CD4-positive, CD25-positive, alpha-beta regulatory T cell (primary cell): ENCODE measurements at regions not wholly inside any gene's neighbourhood (a gene's known extent, or its start where the extent isn't known, plus 50 kb on each side); places are given as distances from the start of the nearest gene placed in this dataset.
A peak's percentile ranks its signal among the peaks of the same experiment; 100 is the strongest.

Experiments
- ATAC-seq, 2 donors: fragments of 150-1000 bp; cut with Tn5 transposase; one replicate each; pipeline ENCODE4 v1.10.0; 2021; ENCODE audit warnings: low read depth in 2 of 2, moderate number of reproducible peaks in 2 of 2, moderate library complexity in 1 of 2
- DNase-seq, 3 donors: peaks; one replicate each; pipeline versions ENCODE4 v3.0.0 to v3.0.0-alpha.2; 2012 to 2022; ENCODE audit warnings: mixed read lengths in 1 of 3
- H3K27ac ChIP-seq: one replicate; pipeline ENCODE4 v1.7.0; 2013; ENCODE audit warnings: mild to moderate bottlenecking, low read length; ENCODE audit not compliant: insufficient read depth, poor library complexity, severe bottlenecking
- H3K27me3 ChIP-seq: one replicate; pipeline ENCODE4 v1.7.0; 2013; ENCODE audit warnings: low read length; ENCODE audit not compliant: control insufficient read depth, insufficient read depth
- H3K36me3 ChIP-seq: one replicate; pipeline ENCODE4 v1.7.0; 2013; ENCODE audit warnings: mild to moderate bottlenecking, low read length, moderate library complexity; ENCODE audit not compliant: control insufficient read depth, insufficient read depth
- H3K4me1 ChIP-seq: 2 replicates; pipeline ENCODE4 v1.7.0; 2013; ENCODE audit warnings: mild to moderate bottlenecking, low read length; ENCODE audit not compliant: insufficient read depth, control insufficient read depth, poor library complexity, severe bottlenecking
- H3K4me3 ChIP-seq: one replicate; pipeline ENCODE4 v1.7.0; 2013; ENCODE audit warnings: low read depth, mild to moderate bottlenecking, low read length, moderate library complexity
- H3K9me3 ChIP-seq, 2 experiments: 1 replicate in 1 of 2; 2 replicates in 1 of 2; pipeline ENCODE4 v1.7.0; 2013; ENCODE audit warnings: low read length in 2 of 2, mild to moderate bottlenecking in 1 of 2, moderate library complexity in 1 of 2; ENCODE audit not compliant: control insufficient read depth in 2 of 2
- H3K27ac Mint-ChIP-seq, 3 donors: one replicate each; pipeline ENCODE4 v1.8.0; 2020 to 2022; ENCODE audit warnings: mild to moderate bottlenecking in 3 of 3, mixed read lengths in 3 of 3, moderate library complexity in 2 of 3
- H3K27me3 Mint-ChIP-seq: one replicate; pipeline ENCODE4 v1.8.0; 2022; ENCODE audit warnings: mild to moderate bottlenecking, mixed read lengths
- H3K36me3 Mint-ChIP-seq: one replicate; pipeline ENCODE4 v1.8.0; 2020; ENCODE audit warnings: mixed read lengths
- H3K4me1 Mint-ChIP-seq, 4 donors: one replicate each; pipeline ENCODE4 v1.8.0; 2020 to 2022; ENCODE audit warnings: mixed read lengths in 4 of 4, mild to moderate bottlenecking in 1 of 4
- H3K4me3 Mint-ChIP-seq, 4 donors: one replicate each; pipeline ENCODE4 v1.8.0; 2020 to 2022; ENCODE audit warnings: mild to moderate bottlenecking in 4 of 4, mixed read lengths in 4 of 4, moderate library complexity in 3 of 4
- H3K9me3 Mint-ChIP-seq, 7 donors: one replicate each; pipeline ENCODE4 v1.8.0; 2020 to 2022; ENCODE audit warnings: mixed read lengths in 7 of 7, mild to moderate bottlenecking in 3 of 7, moderate library complexity in 2 of 7

DNA sequence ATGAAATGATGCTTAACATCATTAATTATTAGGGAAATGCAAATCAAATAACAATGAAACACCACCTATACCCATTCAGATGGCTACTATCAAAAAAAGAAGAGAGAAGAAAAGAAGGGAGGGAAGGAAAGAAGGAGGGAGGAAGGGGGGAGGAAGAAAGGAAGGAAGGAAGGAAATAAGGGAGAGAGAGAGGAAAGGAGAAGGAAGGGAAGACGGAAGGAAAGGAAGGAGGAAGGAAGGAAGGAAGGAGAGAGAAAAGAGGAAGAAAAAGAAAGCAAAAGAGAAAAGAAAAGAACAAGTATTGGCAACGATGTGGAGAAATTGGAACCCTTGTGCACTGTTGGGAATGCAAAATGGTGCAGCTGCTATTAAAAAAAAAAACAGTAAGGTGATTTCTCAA lies 363.3 kb downstream of the TNS1 start:
- H3K4me1 Mint-ChIP-seq: no peaks in the 10 kb centered on the region
- DNase-seq (no peak), ATAC-seq (no peak)
- Histone ChIP-seq H3K9me3 (no peaks in the 10 kb centered on the region), H3K36me3 (no peaks in the 10 kb centered on the region), H3K4me3 (no peak overlapping the region), H3K27ac (no peak overlapping the region), H3K27me3 (no peaks in the 10 kb centered on the region), H3K4me1 (no peaks in the 10 kb centered on the region)
- H3K4me3 Mint-ChIP-seq: no peak overlapping the region
- H3K36me3 Mint-ChIP-seq: no peaks in the 10 kb centered on the region
- H3K27ac Mint-ChIP-seq: no peak overlapping the region
- no peaks in the 10 kb centered on the region for H3K27me3 Mint-ChIP-seq
- H3K9me3 Mint-ChIP-seq: no peaks in the 10 kb centered on the region

DNA sequence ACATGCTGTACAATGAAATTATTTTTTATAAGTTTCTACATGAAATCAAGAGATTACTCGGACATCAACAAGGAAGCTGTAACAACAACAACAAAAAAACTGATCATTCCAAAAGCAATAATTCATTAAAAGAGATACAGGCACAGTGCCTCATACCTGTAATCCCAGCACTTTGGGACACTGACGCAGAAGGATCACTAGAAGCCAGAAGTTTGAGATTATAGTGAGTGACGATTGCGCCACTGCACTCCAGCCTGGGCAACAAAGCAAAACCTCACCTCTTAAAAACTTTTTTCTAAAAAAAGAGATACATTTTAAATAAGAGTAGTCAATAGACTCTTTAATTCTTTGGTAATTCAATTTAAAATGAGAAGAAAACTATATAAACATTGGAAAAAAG lies 364.3 kb downstream of the TNS1 start:
- Mint-ChIP-seq H3K4me1 (no peaks in the 10 kb centered on the region), H3K27ac (no peak overlapping the region), H3K36me3 (no peaks in the 10 kb centered on the region), H3K27me3 (no peaks in the 10 kb centered on the region), H3K9me3 (peaks cover 0 to 2% (median 0%) of the 10 kb centered on the region in 7 donors), H3K4me3 (no peak overlapping the region)
- no peaks in the 10 kb centered on the region for H3K27me3 ChIP-seq
- no peaks in the 10 kb centered on the region for H3K36me3 ChIP-seq
- no peak for DNase-seq
- no peaks in the 10 kb centered on the region for H3K4me1 ChIP-seq
- no peaks in the 10 kb centered on the region for H3K9me3 ChIP-seq
- no peak overlapping the region for H3K4me3 ChIP-seq
- H3K27ac ChIP-seq: no peak overlapping the region
- ATAC-seq: no peak

DNA sequence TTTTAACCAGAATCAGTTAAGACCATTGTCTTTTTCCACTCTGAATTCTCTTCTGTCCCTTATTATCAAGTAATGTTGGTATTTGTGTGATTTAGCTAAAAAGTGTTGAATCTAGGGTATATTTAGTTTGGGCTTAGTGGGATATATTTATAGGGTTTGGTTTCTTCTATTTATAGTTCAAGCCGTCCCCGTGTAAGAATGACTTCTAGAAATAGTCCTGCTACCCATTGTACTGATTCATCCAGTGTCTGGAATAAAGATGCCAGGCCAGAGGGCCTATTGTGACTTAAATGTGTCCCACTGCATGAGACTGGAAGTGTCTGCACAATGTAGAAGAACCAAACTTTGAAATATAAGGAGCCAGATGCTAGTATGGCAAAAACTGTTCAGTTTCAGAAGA lies 364.8 kb downstream of the TNS1 start:
- Histone ChIP-seq H3K4me3 (no peak overlapping the region), H3K9me3 (no peaks in the 10 kb centered on the region), H3K4me1 (no peaks in the 10 kb centered on the region), H3K36me3 (no peaks in the 10 kb centered on the region), H3K27ac (no peak overlapping the region), H3K27me3 (no peaks in the 10 kb centered on the region)
- ATAC-seq: no peak
- no peak for DNase-seq
- peaks cover 0 to 2% (median 0%) of the 10 kb centered on the region in 7 donors for H3K9me3 Mint-ChIP-seq
- no peak overlapping the region for H3K27ac Mint-ChIP-seq
- no peaks in the 10 kb centered on the region for H3K4me1 Mint-ChIP-seq
- no peaks in the 10 kb centered on the region for H3K27me3 Mint-ChIP-seq
- no peaks in the 10 kb centered on the region for H3K36me3 Mint-ChIP-seq
- H3K4me3 Mint-ChIP-seq: no peak overlapping the region

- H3K4me1 Mint-ChIP-seq: no peaks in the 10 kb centered on the region
- DNase-seq (no peak), ATAC-seq (no peak)
- Histone ChIP-seq H3K9me3 (no peaks in the 10 kb centered on the region), H3K27ac (no peak overlapping the region), H3K27me3 (no peaks in the 10 kb centered on the region), H3K4me1 (no peaks in the 10 kb centered on the region), H3K4me3 (no peak overlapping the region), H3K36me3 (no peaks in the 10 kb centered on the region)
- H3K36me3 Mint-ChIP-seq: no peaks in the 10 kb centered on the region
- H3K4me3 Mint-ChIP-seq: no peak overlapping the region
- peaks cover 0 to 2% (median 0%) of the 10 kb centered on the region in 7 donors for H3K9me3 Mint-ChIP-seq
- no peak overlapping the region for H3K27ac Mint-ChIP-seq
- no peaks in the 10 kb centered on the region for H3K27me3 Mint-ChIP-seq
Observed at GRCh38 chr2:217636991-217637561, 365.7 kb downstream of the TNS1 start.

- H3K27me3 Mint-ChIP-seq: no peaks in the 10 kb centered on the region
- peaks cover 0 to 2% (median 0%) of the 10 kb centered on the region in 7 donors for H3K9me3 Mint-ChIP-seq
- ATAC-seq (no peak), DNase-seq (no peak)
- no peak overlapping the region for H3K4me3 ChIP-seq
- H3K36me3 ChIP-seq: no peaks in the 10 kb centered on the region
- no peaks in the 10 kb centered on the region for H3K4me1 Mint-ChIP-seq
- H3K27ac Mint-ChIP-seq: no peak overlapping the region
- no peak overlapping the region for H3K4me3 Mint-ChIP-seq
- no peaks in the 10 kb centered on the region for H3K9me3 ChIP-seq
- H3K4me1 ChIP-seq: no peaks in the 10 kb centered on the region
- no peak overlapping the region for H3K27ac ChIP-seq
- no peaks in the 10 kb centered on the region for H3K27me3 ChIP-seq
- no peaks in the 10 kb centered on the region for H3K36me3 Mint-ChIP-seq
Observed at GRCh38 chr2:217636578-217636977, 366.2 kb downstream of the TNS1 start.

DNA sequence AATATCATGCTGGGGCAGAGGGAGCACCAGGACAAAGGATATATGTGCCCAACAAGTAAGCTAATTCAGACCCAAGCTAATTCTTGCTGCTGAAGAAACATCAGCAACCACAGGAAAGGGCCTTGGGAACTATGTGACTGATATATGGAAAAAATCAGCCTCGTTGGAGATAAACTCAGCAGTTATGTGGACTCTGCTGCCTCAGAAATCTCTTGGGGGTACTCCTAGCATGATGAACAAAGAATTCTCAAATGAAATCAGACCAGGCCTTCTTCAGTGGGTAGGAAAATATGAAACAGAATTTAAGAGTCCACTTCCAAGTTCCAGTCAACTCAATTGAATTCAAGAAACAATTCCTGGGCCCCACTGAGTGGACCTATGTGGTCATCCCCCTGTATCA lies 367.9 kb downstream of the TNS1 start:
- no peak for DNase-seq
- Histone ChIP-seq H3K4me3 (no peak overlapping the region), H3K4me1 (no peaks in the 10 kb centered on the region), H3K36me3 (no peaks in the 10 kb centered on the region), H3K9me3 (no peaks in the 10 kb centered on the region), H3K27ac (no peak overlapping the region), H3K27me3 (no peaks in the 10 kb centered on the region)
- H3K9me3 Mint-ChIP-seq: peaks cover 0 to 2% (median 0%) of the 10 kb centered on the region in 7 donors
- no peak overlapping the region for H3K27ac Mint-ChIP-seq
- H3K27me3 Mint-ChIP-seq: no peaks in the 10 kb centered on the region
- no peak for ATAC-seq
- no peaks in the 10 kb centered on the region for H3K4me1 Mint-ChIP-seq
- no peak overlapping the region for H3K4me3 Mint-ChIP-seq
- H3K36me3 Mint-ChIP-seq: no peaks in the 10 kb centered on the region

DNA sequence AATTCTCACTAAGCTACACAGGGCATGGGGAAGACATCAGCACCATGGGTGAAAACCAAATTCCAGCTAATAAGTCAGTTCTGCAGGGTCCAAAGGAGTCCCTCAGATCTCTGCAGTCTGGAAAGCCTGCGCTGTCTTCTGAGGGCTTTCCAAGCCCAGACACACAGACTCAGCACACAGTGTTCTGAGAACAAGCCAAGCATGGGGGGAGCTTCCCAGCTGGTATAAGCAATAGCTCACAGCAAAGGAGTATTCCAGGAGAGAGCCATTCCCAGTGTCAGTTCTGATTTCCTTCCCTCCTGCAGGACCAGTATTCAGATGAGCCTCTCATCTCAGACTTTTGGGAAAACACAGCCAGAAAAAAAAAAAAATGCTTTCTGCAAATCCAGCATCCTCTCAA lies 370.8 kb downstream of the TNS1 start:
- no peaks in the 10 kb centered on the region for H3K27me3 Mint-ChIP-seq
- peaks cover 4% of the 10 kb centered on the region for H3K36me3 Mint-ChIP-seq
- no peak overlapping the region for H3K27ac ChIP-seq
- ATAC-seq (no peak), DNase-seq (no peak)
- no peak overlapping the region for H3K27ac Mint-ChIP-seq
- H3K4me1 ChIP-seq: no peaks in the 10 kb centered on the region
- no peaks in the 10 kb centered on the region for H3K4me1 Mint-ChIP-seq
- no peak overlapping the region for H3K4me3 ChIP-seq
- no peaks in the 10 kb centered on the region for H3K9me3 ChIP-seq
- peaks cover 0 to 4% (median 0%) of the 10 kb centered on the region in 7 donors for H3K9me3 Mint-ChIP-seq
- H3K27me3 ChIP-seq: no peaks in the 10 kb centered on the region
- H3K4me3 Mint-ChIP-seq: no peak overlapping the region
- no peaks in the 10 kb centered on the region for H3K36me3 ChIP-seq

- no peaks in the 10 kb centered on the region for H3K27me3 ChIP-seq
- no peak overlapping the region for H3K4me3 ChIP-seq
- no peaks in the 10 kb centered on the region for H3K4me1 ChIP-seq
- H3K9me3 Mint-ChIP-seq: peaks cover 0 to 4% (median 0%) of the 10 kb centered on the region in 7 donors
- no peak for DNase-seq
- no peaks in the 10 kb centered on the region for H3K36me3 ChIP-seq
- peaks cover 4% of the 10 kb centered on the region for H3K36me3 Mint-ChIP-seq
- H3K4me1 Mint-ChIP-seq: no peaks in the 10 kb centered on the region
- no peaks in the 10 kb centered on the region for H3K27me3 Mint-ChIP-seq
- H3K9me3 ChIP-seq: no peaks in the 10 kb centered on the region
- H3K27ac Mint-ChIP-seq: peak overlapping the region in 1 of 3 donors; percentile 16
- no peak for ATAC-seq
- no peak overlapping the region for H3K27ac ChIP-seq
- no peak overlapping the region for H3K4me3 Mint-ChIP-seq
Observed at GRCh38 chr2:217631115-217631514, 371.7 kb downstream of the TNS1 start.
